ENCODE measurements at regions not wholly inside any gene's neighbourhood (a gene's known extent, or its start where the extent isn't known, plus 50 kb on each side); places are given as distances from the start of the nearest gene placed in this dataset.

GRCh38 chr3:73695841-73696240, 71.1 kb upstream of the PDZRN3 start:
- no peaks in the 10 kb centered on the region for H3K9me3 ChIP-seq
- no peak overlapping the region for H3K27ac ChIP-seq
- no peak for DNase-seq
- intact Hi-C loops (cut with DNase I): no loop called here
- H3K9ac ChIP-seq (ENCODE audit: low read depth in 2 of 2, low read length in 2 of 2): no peak overlapping the region
- no peak for TF ChIP-seq CTCF (IDR thresholded peaks at IDR 0.05)
- H3K27me3 ChIP-seq: no peaks in the 10 kb centered on the region
- no peaks in the 10 kb centered on the region for H3K36me3 ChIP-seq
- no peak overlapping the region for H3K4me3 ChIP-seq
- no peaks in the 10 kb centered on the region for H3K4me1 ChIP-seq

- Histone ChIP-seq H3K27me3 (no peaks in the 10 kb centered on the region), H3K27ac (no peak overlapping the region), H3K9me3 (no peaks in the 10 kb centered on the region), H3K4me3 (no peak overlapping the region), H3K9ac (ENCODE audit: low read depth in 2 of 2, low read length in 2 of 2) (no peak overlapping the region), H3K36me3 (no peaks in the 10 kb centered on the region), H3K4me1 (no peaks in the 10 kb centered on the region)
- no peak for TF ChIP-seq CTCF (IDR thresholded peaks at IDR 0.05)
- intact Hi-C loops (cut with DNase I): no loop called here
- DNase-seq: no peak
These were observed 70.4 kb upstream of the PDZRN3 start for GRCh38 chr3:73694983-73695757.

GRCh38 chr3:73687106-73688004, 62.6 kb upstream of the PDZRN3 start:
- no peaks in the 10 kb centered on the region for H3K27me3 ChIP-seq
- H3K9ac ChIP-seq (ENCODE audit: low read depth in 2 of 2, low read length in 2 of 2): no peak overlapping the region
- H3K36me3 ChIP-seq: no peaks in the 10 kb centered on the region
- H3K27ac ChIP-seq: no peak overlapping the region
- no peaks in the 10 kb centered on the region for H3K4me1 ChIP-seq
- no peak overlapping the region for H3K4me3 ChIP-seq
- no peaks in the 10 kb centered on the region for H3K9me3 ChIP-seq
- intact Hi-C loops (cut with DNase I): no loop called here
- TF ChIP-seq CTCF (IDR thresholded peaks at IDR 0.05): no peak
- DNase-seq: no peak

- H3K9me3 ChIP-seq: no peaks in the 10 kb centered on the region
- intact Hi-C loops (cut with DNase I): no loop called here
- no peaks in the 10 kb centered on the region for H3K27me3 ChIP-seq
- no peak overlapping the region for H3K9ac ChIP-seq (ENCODE audit: low read depth in 2 of 2, low read length in 2 of 2)
- no peak for DNase-seq
- TF ChIP-seq CTCF (IDR thresholded peaks at IDR 0.05): no peak
- no peak overlapping the region for H3K27ac ChIP-seq
- no peak overlapping the region for H3K4me3 ChIP-seq
- H3K36me3 ChIP-seq: no peaks in the 10 kb centered on the region
- H3K4me1 ChIP-seq: no peaks in the 10 kb centered on the region
These were observed 60.3 kb upstream of the PDZRN3 start for GRCh38 chr3:73685061-73685460.

GRCh38 chr3:73683706-73684105, 59.0 kb upstream of the PDZRN3 start:
- no peak overlapping the region for H3K27ac ChIP-seq
- no peak for TF ChIP-seq CTCF (IDR thresholded peaks at IDR 0.05)

More at GRCh38 chr3:73683706-73684105, 59.0 kb upstream of the PDZRN3 start:
- no peak for DNase-seq
- H3K36me3 ChIP-seq: no peaks in the 10 kb centered on the region
- H3K9me3 ChIP-seq: no peaks in the 10 kb centered on the region
- no peaks in the 10 kb centered on the region for H3K4me1 ChIP-seq
- intact Hi-C loops (cut with DNase I): no loop called here
- no peak overlapping the region for H3K9ac ChIP-seq (ENCODE audit: low read depth in 2 of 2, low read length in 2 of 2)
- H3K27me3 ChIP-seq: no peaks in the 10 kb centered on the region
- no peak overlapping the region for H3K4me3 ChIP-seq
